HG02571 (cell line): ENCODE measurements at regions not wholly inside any gene's neighbourhood (a gene's known extent, or its start where the extent isn't known, plus 50 kb on each side); places are given as distances from the start of the nearest gene placed in this dataset.

Experiments used
- ATAC-seq: cut with Tn5 transposase; IDR thresholded peaks from one replicate; pipeline ENCODE4 v1.9.1; 2021; ENCODE audit warnings: mild to moderate bottlenecking, moderate library complexity; ENCODE audit not compliant: unreplicated experiment

DNA sequence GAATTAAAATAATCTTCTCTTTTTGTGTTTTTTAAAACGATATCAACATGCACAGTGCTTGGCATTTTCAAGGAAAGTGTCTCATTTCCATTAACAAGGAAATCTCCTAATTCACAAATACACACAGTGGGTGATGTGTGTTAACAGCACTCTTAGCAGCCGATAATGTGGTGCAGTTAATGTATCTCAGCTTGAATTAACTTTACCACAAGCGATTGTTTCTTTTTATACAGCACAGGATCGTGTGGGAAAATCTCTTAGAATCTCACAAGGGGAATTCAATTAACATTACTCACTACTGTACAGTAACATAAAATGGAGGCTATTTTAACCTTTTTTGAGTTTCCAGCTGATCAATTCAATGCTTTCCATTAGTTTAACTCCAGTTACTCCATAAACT lies 1841.9 kb downstream of the STIM2 start:
- ATAC-seq: no peak

DNA sequence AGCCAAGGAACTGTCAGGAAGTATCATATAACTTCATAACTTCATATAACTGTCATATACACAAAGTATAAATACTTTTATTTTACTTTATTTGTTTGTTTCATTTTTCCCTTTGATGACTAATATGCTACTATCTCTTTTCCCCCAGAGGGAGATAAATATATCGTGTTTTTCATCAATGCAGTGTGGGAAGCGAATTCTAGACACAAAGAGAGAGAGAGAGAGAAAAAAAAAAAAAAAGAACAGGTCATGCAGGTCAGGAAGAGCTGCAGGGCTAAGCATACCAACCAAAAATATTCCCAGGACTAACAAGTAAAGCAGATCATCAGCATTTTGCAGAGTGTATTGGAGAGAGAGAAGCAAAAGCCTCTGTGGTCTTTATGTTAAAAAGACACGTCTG lies 1849.2 kb downstream of the STIM2 start:
- no peak for ATAC-seq

GRCh38 chr4:28723371-28723770 lies 1862.7 kb downstream of the STIM2 start:
- ATAC-seq: no peak

- no peak for ATAC-seq
Measured at GRCh38 chr4:28724239-28724638, 1863.6 kb downstream of the STIM2 start.

DNA sequence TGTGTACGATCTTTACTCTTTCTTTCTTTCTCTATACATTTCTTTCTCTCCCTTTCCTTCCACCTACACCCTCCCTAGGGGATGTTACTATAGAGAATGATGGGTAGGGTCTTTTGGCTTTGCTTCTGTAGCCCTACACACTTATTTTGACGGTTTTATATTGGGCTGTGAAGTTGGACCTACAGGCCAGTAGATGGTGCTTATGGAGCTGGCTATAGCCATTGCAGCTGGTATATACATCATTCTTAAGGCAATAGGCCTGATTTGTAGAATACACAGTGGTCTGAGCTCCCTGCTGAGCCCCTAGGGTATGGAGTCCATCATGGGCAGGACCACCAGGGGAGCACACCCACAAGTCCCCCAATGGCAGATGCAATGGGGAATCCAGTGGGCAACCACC lies 1869.7 kb downstream of the STIM2 start:
- no peak for ATAC-seq

DNA sequence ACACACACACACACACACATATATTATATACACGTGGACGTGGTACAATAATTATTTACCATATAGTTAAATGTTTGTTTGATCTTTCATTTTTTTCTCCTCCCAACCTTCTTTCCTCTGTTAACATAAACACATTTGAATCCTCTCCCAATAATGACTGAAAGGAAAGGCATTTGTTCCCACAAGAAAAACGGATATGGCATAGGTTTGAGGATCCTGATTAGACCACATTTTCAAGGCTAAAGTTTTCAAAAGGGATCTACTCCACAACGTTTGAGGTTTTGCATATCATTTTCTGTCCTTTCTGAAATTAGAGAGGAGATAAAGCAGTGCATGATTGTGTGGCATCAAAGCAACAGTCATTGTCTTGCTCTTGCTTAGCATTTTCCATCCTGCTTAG lies 1883.4 kb downstream of the STIM2 start:
- ATAC-seq: no peak

DNA sequence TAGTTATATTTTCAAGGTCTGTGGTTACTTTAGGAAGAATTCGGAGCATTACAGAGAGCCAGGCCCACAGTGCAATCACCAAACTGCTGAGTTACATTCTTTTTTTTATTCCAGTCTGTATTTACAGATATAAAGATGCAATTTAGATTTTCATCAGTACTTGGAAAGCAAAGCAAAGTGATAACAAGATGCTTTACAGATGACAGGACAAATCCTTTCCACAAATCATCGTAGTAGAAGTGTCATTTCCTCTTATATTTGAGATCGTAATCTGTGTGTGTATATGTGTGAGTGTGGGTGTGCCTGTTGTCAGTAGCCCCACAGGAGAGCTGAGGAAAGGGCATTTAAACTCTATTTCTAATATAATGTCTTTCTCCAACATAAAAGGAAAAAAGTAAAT lies 1893.7 kb downstream of the STIM2 start:
- no peak for ATAC-seq

DNA sequence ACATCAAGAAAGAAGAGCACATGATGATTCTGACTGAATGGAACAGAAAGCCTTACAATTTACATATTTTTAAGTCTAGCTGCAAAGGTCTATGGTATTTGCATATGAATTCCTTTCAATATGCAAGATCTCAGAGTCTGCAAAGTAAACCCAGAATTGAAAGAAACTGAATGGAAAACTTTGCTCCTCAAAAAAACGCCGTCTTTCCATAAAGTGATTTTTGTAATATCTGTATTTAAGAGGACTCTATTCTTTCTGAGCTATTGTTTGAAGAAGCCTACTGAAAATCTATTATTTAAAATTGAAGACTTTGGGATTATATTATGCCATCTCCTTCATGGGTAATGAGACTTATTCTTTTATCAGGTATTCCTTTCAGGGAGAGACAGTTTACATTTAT lies 1894.4 kb downstream of the STIM2 start:
- ATAC-seq: no peak

- ATAC-seq: no peak
Measured at GRCh38 chr4:28759064-28759463, 1898.4 kb downstream of the STIM2 start.

- ATAC-seq: no peak
Measured at GRCh38 chr4:28760003-28760402, 1899.4 kb downstream of the STIM2 start.

DNA sequence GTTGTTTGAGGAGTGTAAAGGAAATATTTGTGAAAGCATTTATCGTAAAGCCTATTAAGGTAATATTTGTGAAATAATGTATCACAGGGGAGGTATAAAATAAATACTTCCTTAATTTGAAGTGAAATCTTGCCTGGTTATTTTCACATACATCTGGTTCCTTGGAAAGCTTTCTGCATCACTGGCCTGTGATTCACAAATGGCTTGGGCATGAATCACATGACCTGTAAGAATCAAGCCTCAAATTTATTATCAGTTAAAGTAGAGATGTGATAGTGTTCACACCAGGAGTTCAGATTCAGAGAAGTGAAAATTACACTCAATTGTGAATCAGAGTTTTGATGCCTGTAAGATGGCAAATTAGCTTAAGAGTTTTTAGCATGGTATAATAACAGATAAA lies 1911.4 kb downstream of the STIM2 start:
- ATAC-seq: no peak

- ATAC-seq: no peak
Measured at GRCh38 chr4:28772788-28773187, 1912.1 kb downstream of the STIM2 start.

DNA sequence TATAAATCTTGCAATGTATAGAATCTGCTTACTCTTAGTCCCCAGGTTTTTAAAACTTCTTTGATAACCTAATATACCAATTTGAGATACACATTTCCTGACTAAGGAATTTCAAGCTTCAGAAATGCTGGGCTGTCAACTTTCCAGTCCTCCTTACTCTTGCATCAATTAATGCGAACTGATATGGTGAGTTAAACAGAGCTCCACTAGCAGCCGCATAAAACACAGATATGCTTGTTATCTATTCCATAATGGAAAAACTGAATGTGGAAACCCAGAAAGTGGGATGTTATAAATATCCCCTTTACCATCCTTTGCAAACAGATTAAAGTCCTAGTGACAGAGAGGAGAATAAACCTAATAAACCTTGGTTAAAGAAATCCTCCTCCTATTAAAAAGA lies 1913.7 kb downstream of the STIM2 start:
- ATAC-seq: no peak

- no peak for ATAC-seq
Measured at GRCh38 chr4:28776004-28776403, 1915.4 kb downstream of the STIM2 start.

DNA sequence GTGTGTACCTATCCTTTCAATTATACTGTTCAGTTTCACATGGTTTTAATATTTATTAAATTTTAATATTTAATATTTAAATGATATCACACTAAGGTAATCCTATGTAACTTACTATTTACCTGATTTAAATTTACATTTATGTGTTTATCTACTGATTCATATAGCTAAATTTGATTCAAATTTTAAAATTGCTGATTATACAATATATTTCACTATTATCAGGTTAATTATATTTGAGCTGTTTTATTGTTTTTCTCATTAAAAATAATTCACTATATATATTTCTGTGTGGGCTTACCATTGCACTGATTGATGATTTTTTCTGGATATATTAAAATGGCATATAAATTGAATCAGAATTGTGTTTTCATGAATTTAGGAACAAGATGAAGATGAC lies 1923.5 kb downstream of the STIM2 start:
- ATAC-seq: no peak

DNA sequence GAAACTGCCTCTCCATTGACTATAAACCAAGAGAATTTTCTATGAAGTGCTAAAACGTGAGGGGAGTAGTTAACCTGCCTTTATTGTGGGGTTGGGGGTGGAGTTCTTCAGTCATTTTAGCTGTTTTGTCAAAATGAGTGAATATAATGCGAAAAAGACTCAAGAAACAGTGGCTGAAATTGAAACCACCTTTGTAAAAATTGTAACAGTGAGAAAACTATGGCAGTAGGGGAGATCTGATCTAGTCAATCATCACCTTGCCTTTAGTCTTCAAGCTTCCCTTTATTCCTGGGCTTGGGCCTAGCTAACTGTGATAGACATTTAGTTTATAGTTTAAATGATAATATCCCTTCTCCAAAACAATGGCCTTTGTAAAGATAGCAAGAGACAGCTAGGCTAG lies 1927.3 kb downstream of the STIM2 start:
- ATAC-seq: no peak

DNA sequence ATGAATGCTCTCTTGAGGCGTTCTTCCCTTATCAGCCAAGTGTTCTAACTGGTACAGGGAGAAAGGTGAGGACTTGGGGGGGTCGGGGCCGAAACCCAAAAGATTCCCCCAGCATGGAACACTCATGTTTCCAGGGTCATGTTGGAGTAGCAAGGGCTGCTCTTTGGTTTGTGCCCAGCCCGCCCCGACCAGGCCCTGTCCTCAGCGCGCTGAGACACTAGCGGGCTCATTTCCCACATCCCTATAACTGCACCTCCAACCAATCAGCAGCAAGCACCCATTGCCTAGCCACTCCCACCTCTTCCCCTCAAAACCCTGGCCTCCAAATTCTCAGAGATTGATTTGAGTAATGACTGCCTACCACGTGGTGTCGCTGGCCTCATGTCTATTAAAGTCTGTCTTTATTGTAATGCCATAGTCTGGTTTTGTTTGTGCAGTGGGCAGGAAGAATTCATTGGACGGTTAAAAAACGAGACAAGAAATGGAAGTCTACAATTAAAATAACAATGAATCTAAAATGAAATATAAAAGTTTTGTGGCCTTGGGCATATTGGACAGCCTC lies 1928.4 kb downstream of the STIM2 start:
- ATAC-seq: no peak

DNA sequence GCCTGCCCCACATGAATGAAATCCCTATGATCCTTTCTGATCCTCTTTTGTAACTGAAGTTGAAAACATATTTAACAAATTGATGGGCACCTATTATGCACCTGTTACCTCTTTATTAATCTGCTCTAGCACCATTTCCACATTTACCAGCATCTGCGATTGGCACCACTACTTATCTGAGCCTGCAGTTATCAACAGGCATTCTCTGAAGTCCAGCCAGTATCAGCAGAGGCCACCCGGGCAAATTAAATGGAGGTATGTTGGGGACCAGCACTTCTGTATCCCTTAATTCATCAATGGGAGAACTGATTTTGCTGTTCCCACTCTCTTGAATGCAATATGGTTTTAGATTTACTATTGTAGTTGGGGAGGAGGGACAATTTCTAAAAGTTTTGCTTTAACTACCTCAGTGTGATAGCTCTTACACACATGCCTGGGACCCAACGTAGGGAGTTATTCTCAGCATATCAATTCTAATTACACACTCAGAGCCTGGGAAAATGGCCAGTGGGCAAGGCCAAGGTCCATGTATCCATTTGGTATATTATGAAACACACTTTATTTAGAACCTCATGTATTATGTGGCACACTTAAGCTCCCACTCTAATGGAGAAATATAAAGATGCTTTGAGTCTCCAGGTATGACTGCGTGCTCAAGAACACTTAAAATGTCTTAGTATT lies 1927.1 kb upstream of the PCDH7 start:
- ATAC-seq: no peak

DNA sequence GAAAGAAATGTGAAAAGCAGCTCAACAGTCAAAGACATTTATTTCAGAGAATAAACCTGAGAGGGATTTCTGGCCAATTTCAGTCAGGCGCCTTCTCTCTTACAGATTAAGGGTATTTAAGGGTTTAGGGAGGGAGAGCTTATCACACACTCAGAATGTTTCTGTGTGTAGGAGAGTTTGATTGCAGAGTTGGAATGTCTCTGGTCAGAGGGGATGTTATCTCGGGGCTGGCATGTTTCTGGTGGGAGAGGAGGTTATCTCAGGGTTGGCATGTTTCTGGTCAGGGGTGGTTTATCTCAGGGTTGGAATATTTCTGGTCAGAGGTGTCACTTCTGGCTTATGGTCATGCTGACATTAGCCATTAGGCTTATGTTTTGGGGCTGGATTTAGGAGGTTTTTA lies 1920.5 kb upstream of the PCDH7 start:
- no peak for ATAC-seq

DNA sequence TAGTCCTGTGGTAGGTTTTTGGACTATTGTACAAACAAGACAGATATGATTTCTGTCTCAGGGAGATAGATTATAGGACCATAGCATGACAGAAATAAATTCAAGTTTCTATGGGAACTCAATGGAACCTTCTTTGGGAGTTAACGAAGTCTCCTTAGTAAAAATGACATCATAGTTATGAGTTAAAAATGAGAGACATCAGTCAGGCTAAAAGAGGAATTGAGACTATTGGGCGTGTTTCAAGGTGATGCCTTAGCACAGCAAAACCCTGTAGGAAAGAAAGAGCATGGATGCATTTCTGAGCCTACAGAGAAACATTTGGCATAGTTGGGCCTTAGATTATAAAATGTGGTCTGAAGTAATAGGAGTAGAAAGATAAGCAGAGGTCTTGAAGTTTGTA lies 1909.1 kb upstream of the PCDH7 start:
- no peak for ATAC-seq

- no peak for ATAC-seq
Measured at GRCh38 chr4:28822163-28822562, 1898.0 kb upstream of the PCDH7 start.

DNA sequence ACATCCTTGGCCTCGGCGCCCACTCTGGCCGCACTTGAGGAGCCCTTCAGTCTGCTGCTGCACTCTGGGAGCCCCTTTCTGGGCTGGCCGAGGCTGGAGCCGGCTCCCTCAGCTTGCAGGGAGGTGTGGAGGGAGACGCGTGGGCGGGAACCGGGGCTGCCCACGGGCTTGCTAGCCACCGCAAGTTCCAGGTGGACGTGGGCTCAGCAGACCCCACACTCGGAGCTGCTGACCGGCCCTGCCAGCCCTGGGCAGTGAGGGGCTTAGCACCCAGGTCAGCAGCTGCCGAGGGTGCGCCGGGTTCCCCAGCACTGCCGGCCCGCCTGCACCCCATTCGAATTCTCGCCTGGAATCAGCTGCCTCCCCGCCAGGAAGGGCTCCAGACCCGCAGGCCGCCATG lies 1892.3 kb upstream of the PCDH7 start:
- ATAC-seq: no peak

- ATAC-seq: no peak
Measured at GRCh38 chr4:28831867-28832266, 1888.3 kb upstream of the PCDH7 start.
